D341Med (cell line): ENCODE measurements at regions not wholly inside any gene's neighbourhood (a gene's known extent, or its start where the extent isn't known, plus 50 kb on each side); places are given as distances from the start of the nearest gene placed in this dataset.

ENCODE experiments used
- DNase-seq: peaks from one replicate; pipeline ENCODE4 v3.0.0; 2012; ENCODE audit warnings: low spot score

DNA sequence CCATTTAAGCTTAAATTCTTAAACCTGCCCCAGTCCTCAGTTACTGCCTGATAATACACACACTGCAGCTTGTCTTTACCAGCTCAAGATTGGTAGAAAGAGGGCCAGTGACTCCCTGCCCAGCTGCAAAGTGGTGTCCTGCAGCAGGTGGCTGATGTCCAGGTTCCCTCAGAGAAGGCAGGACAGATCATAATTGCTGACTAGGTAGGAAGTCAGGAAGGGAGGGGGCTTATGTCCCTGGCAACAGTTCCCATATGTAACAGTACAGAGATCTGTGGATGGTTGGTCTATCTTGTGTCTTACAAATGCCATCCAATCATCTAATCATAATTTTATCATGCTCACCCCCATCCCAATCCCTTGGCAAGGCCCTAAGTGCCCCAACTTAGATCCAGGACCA is 492.1 kb upstream of the PPP2R3A start:
- no peak for DNase-seq

DNA sequence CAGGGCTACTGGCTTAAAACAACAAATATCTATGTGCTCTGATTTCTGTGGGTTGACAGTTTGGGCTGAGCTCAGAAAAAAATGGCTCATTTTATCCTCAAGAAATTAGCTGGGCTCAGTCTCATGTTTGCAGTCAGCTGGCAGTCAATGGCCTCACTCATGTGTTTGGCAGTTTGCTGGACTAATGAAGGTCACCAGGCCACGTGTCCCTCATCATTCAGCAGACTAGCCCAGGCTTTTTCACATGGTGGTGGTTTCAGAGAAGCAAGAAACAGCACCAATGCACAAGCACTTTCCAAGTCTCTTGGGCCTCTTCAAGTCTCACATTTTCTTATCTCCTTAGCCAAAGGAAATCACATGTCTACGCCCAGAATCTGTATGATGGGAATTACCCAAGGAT is 478.3 kb upstream of the PPP2R3A start:
- DNase-seq: no peak

DNA sequence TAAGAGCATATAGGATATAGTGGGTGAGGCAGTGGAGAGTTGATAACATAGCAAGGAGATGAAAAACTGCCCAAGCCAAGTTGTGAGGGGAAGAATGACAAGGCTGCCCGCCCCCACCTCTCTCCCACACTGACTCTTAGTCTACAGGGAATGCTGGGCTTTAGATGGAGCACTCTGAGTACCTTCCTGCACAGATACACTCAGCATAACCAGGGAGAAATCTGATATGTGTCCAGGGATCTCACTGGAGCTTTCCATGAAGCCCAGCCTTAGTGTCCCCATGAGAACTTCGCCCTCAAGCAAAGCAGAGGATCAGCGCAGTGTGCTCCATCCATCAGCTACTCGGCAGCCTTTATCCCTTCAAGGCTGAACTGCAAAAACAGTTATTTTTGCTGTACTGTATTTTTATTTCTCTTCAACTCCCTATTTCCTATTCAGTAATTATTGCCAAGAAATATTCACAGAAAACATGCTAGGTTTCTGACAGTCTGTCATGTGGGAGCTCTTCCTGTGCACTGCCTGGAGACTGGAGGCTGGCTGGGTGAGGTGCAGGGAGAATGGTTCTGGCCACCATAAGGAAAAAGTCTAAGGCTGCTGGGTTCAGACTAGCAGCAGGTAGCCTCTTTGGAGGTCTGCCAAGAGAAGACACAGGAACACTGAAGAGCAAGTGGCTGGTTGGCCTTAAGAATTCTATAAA is 475.2 kb upstream of the PPP2R3A start:
- DNase-seq: no peak

- DNase-seq: no peak
Observed at GRCh38 chr3:135491491-135492205, 473.9 kb upstream of the PPP2R3A start.

GRCh38 chr3:135495891-135496290 is 469.6 kb upstream of the PPP2R3A start:
- DNase-seq: no peak

- no peak for DNase-seq
Observed at GRCh38 chr3:135497979-135498378, 467.5 kb upstream of the PPP2R3A start.

DNA sequence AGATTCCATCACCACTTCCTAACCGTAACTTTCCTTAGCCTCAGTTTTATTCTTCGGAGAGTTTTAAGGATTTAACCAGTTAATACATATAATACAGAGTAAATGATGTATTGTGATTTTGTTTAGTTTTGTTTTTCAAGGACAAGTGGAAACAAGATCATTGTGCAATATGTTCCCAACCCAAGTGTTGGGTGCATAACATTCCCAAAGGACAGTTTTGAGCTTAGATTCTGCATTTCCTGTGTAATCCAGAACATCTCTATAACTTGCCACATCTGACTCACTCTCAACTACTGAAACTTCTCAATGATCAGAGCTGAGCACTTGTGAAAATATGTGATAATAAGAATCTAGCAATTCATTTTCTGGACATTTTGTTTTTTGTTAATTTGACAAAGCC is 466.1 kb upstream of the PPP2R3A start:
- no peak for DNase-seq

DNA sequence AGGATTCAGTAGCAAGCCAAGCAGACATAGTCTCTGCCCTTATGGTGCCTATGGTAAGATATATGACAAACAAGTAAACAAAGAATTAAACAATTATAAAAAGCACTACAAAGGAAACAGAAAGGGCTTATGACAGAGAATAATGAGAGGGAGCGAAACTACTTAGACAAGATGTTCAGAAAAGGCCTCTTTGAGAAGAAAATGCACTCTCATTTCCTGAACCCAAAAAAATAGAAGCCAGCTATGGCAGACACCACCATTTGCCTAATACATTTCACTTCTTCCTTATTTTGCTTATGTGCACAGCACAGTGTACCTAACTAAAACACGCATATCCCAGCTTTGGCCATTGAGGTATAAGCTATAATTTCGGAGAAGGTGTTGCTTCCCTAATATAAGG is 465.5 kb upstream of the PPP2R3A start:
- no peak for DNase-seq

GRCh38 chr3:135503065-135503759 is 462.3 kb upstream of the PPP2R3A start:
- no peak for DNase-seq

GRCh38 chr3:135503760-135504686 is 461.5 kb upstream of the PPP2R3A start:
- DNase-seq: peak; percentile 61

- DNase-seq: no peak
Observed at GRCh38 chr3:135513106-135514059, 452.1 kb upstream of the PPP2R3A start.

DNA sequence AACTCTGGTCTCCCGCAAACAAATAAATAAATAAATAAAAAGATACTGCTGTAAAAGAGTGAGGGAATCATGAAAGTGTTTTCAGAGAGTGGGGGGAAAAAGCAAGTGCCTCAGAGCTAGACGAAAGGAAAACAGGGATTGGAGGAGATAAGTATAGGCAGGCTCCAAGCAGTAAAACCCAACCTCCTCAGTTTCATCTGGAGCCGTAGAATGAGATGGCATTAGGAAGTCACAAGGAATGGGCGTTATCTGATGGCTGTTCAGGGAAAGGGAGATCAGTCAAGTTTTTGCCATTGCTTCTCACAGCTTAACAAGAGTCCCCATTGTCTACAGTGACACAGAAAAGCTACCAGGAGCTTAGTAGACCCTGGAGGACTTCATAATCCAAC is 451.5 kb upstream of the PPP2R3A start:
- DNase-seq: no peak

GRCh38 chr3:135516143-135516542 is 449.4 kb upstream of the PPP2R3A start:
- DNase-seq: no peak

- no peak for DNase-seq
Observed at GRCh38 chr3:135528413-135529015, 437.0 kb upstream of the PPP2R3A start.

DNA sequence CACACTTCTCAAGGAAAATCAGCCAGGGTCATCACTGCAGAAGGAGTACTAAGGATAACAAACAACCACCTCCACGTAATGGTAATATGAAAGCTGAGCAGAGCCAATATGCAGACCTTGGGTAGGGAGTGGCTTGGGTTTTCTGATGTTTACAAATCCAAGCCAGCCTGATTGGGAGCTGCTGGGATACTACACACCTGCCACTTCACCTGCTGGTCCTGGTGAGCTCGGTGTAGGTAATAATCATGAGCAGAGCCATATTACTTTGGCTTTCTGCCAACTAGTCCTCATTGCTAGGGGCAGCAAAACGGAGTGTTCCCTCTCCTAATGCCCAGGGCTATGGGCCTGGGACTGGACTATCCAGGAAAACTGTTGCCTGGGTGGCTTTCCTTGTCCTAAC is 433.5 kb upstream of the PPP2R3A start:
- DNase-seq: no peak

GRCh38 chr3:135538123-135538522 is 427.4 kb upstream of the PPP2R3A start:
- DNase-seq: no peak

GRCh38 chr3:135539351-135539750 is 426.2 kb upstream of the PPP2R3A start:
- DNase-seq: no peak

DNA sequence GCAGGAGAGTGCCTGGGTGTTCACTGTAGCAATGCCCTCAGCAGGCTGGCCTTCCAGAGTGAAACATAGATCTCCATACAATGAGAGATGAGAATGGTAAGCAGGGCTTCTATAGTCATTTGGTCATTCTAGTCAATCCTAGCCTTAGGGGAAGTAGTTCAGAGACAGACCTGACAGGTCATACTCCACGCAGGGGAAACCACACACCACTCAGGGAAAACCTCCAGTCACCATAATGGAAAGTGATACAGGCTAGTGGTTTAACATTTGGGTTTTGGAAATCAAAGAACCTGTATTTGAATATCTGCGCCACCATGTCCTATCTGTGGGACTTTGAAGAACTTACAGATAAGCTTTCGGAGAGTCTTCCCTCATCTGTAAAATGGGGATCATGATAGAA is 425.7 kb upstream of the PPP2R3A start:
- no peak for DNase-seq

- DNase-seq: no peak
Observed at GRCh38 chr3:135549928-135550494, 415.5 kb upstream of the PPP2R3A start.

GRCh38 chr3:135556174-135556573 is 409.4 kb upstream of the PPP2R3A start:
- DNase-seq: no peak
